Spleen (tissue), 11 donors: ENCODE measurements at regions not wholly inside any gene's neighbourhood (a gene's known extent, or its start where the extent isn't known, plus 50 kb on each side); places are given as distances from the start of the nearest gene placed in this dataset.
"Not testable (repeated sequence)": the region's sequence is repeated elsewhere in the genome, so short reads cannot be mapped to it uniquely, and the experiment has no call there.

Experiments
- DNase-seq: peaks from one replicate; pipeline ENCODE4 v3.0.0-alpha.2; 2020
- H3K27ac ChIP-seq, 8 donors: fragments of 200-600 bp; sonication (generic) in 7 of 8; 1 replicate in 4 of 8; 2 replicates in 4 of 8; pipeline versions ENCODE4 v1.5.0 to v1.8.0; 2016 to 2021; ENCODE audit warnings: inconsistent platforms in 4 of 8, mild to moderate bottlenecking in 4 of 8, moderate library complexity in 1 of 8
- H3K27me3 ChIP-seq, 7 donors: fragments of 200-600 bp; sonication (generic) in 6 of 7; replicated peaks in 1 of 7; 1 replicate in 4 of 7; 2 replicates in 3 of 7; pipeline versions ENCODE4 v1.5.0 to v1.8.0; 2016 to 2021; ENCODE audit warnings: inconsistent platforms in 3 of 7, mild to moderate bottlenecking in 1 of 7
- H3K36me3 ChIP-seq, 6 donors: fragments of 200-600 bp; sonication (generic) in 5 of 6; 1 replicate in 4 of 6; 2 replicates in 2 of 6; pipeline versions ENCODE4 v1.5.0 to v1.8.0; 2016 to 2021; ENCODE audit warnings: inconsistent platforms in 2 of 6
- H3K4me1 ChIP-seq, 6 donors: fragments of 200-600 bp; sonication (generic) in 5 of 6; 1 replicate in 3 of 6; 2 replicates in 3 of 6; pipeline versions ENCODE4 v1.5.0 to v1.8.0; 2016 to 2021; ENCODE audit warnings: inconsistent platforms in 3 of 6
- H3K4me3 ChIP-seq, 8 donors: fragments of 200-600 bp; sonication (generic) in 7 of 8; 1 replicate in 4 of 8; 2 replicates in 4 of 8; pipeline versions ENCODE4 v1.5.0 to v1.8.0; 2016 to 2021; ENCODE audit warnings: inconsistent platforms in 4 of 8, mild to moderate bottlenecking in 4 of 8, moderate library complexity in 2 of 8
- H3K9me3 ChIP-seq, 8 donors: fragments of 200-600 bp; sonication (generic) in 7 of 8; 1 replicate in 4 of 8; 2 replicates in 4 of 8; pipeline versions ENCODE4 v1.5.0 to v1.8.0; 2016 to 2021; ENCODE audit warnings: inconsistent platforms in 4 of 8
- CTCF ChIP-seq, 11 experiments: fragments of 200-600 bp in 7 of 11; fragments of 450-650 bp in 4 of 11; sonication (generic) in 4 of 11; IDR thresholded peaks in 8 of 11; conservative IDR thresholded peaks in 3 of 11; 1 replicate in 7 of 11; 2 replicates in 4 of 11; pipeline versions ENCODE4 v1.4.0 to v1.8.0; 2016 to 2021; ENCODE audit warnings: antibody characterized with exemption in 11 of 11, inconsistent platforms in 4 of 11, mild to moderate bottlenecking in 1 of 11
- POLR2A ChIP-seq, 3 donors: fragments of 450-650 bp; IDR thresholded peaks; one replicate each; pipeline ENCODE4 v1.5.1; 2017; ENCODE audit warnings: antibody characterized with exemption in 3 of 3, mild to moderate bottlenecking in 1 of 3
- POLR2AphosphoS5 ChIP-seq, 3 donors: sonication (generic); formaldehyde crosslinking; IDR thresholded peaks; one replicate each; pipeline ENCODE4 v1.5.1; 2017; ENCODE audit warnings: antibody characterized with exemption in 3 of 3
- WGBS, 5 donors: extraction: QIAGEN DNeasy Blood & Tissue Kit in 3 of 5; methylation state at CpG; one replicate each; pipeline versions ENCODE4 v1.1.5 to v1.1.7; 2013 to 2018; 5-methylcytosine and 5-hydroxymethylcytosine counted together
- intact Hi-C: fragments of 100-400 bp; cut with DNase I; formaldehyde crosslinking; loops from one replicate; pipeline ENCODE4 v1.15.0; 2023; ENCODE audit warnings: low total_unique reads
- donor health status: healthy with polysubstance abuse.
- donor health status: DM: no; HTN: no; CAD: no; lungs with moderate emphysema.
- donor health status: DM: no; HTN: no; CAD: no.
- donor health status: Bipolar disorder and iron deficiency.
- donor health status: healthy.
- donor health status: DM: no; HTN: no; CAD: no.
- donor health status: DM: yes; HTN: yes; CAD: no.

GRCh38 chr18:43982582-43982981 lies 698.1 kb upstream of the SETBP1 start:
- intact Hi-C loops, result no loop called here
- TF ChIP-seq POLR2AphosphoS5 (IDR thresholded peaks at IDR 0.05) (no peak), CTCF (IDR thresholded peaks at IDR 0.05 in 8 of 11, conservative IDR thresholded peaks at IDR 0.05 in 3 of 11) (no peak), POLR2A (IDR thresholded peaks at IDR 0.05) (no peak)
- no peaks in the 10 kb centered on the region for H3K27me3 ChIP-seq
- WGBS, 5 donors, result 86 to 90% (median 90%) methylated on average over 4 of the region's 4 CpGs
- H3K4me1 ChIP-seq, result no peaks in the 10 kb centered on the region
- no peak for DNase-seq
- peaks cover 0 to 4% (median 0%) of the 10 kb centered on the region in 8 donors for H3K9me3 ChIP-seq
- H3K36me3 ChIP-seq, result no peaks in the 10 kb centered on the region
- no peak overlapping the region for H3K27ac ChIP-seq
- H3K4me3 ChIP-seq, result no peak overlapping the region

GRCh38 chr18:43987061-43987460 lies 693.6 kb upstream of the SETBP1 start:
- intact Hi-C loops, H3K4me3 ChIP-seq, H3K27ac ChIP-seq, DNase-seq, H3K4me1 ChIP-seq, H3K36me3 ChIP-seq, H3K27me3 ChIP-seq: not testable (repeated sequence)
- 63 to 84% (median 71%) methylated on average over 4 of the region's 4 CpGs for WGBS, 5 donors
- peaks cover 0 to 21% (median 3%) of the 10 kb centered on the region in 8 donors for H3K9me3 ChIP-seq

- intact Hi-C loops, result no loop called here
- Histone ChIP-seq H3K4me1 (no peaks in the 10 kb centered on the region), H3K27ac (no peak overlapping the region), H3K27me3 (no peaks in the 10 kb centered on the region), H3K9me3 (peaks cover 0 to 16% (median 3%) of the 10 kb centered on the region in 8 donors), H3K4me3 (no peak overlapping the region), H3K36me3 (no peaks in the 10 kb centered on the region)
- WGBS, 5 donors, result 30 to 55% (median 53%) methylated on average over 1 of the region's 1 CpG
- DNase-seq, result no peak
- TF ChIP-seq CTCF (IDR thresholded peaks at IDR 0.05 in 8 of 11, conservative IDR thresholded peaks at IDR 0.05 in 3 of 11) (no peak), POLR2A (IDR thresholded peaks at IDR 0.05) (no peak), POLR2AphosphoS5 (IDR thresholded peaks at IDR 0.05) (no peak)
These were observed 687.9 kb upstream of the SETBP1 start for GRCh38 chr18:43992741-43993140.

GRCh38 chr18:43994381-43994780 lies 686.3 kb upstream of the SETBP1 start:
- no peaks in the 10 kb centered on the region for H3K36me3 ChIP-seq
- H3K27me3 ChIP-seq, result no peaks in the 10 kb centered on the region
- TF ChIP-seq POLR2AphosphoS5 (IDR thresholded peaks at IDR 0.05), result no peak
- no peak for TF ChIP-seq POLR2A (IDR thresholded peaks at IDR 0.05)
- TF ChIP-seq CTCF (IDR thresholded peaks at IDR 0.05 in 8 of 11, conservative IDR thresholded peaks at IDR 0.05 in 3 of 11), result no peak
- peaks cover 0 to 9% (median 0%) of the 10 kb centered on the region in 8 donors for H3K9me3 ChIP-seq
- H3K4me1 ChIP-seq, result no peaks in the 10 kb centered on the region
- intact Hi-C loops, result no loop called here
- 76 to 83% (median 79%) methylated on average over 4 of the region's 4 CpGs for WGBS, 5 donors
- no peak for DNase-seq
- H3K27ac ChIP-seq, result no peak overlapping the region
- no peak overlapping the region for H3K4me3 ChIP-seq

GRCh38 chr18:44013871-44014270 lies 666.8 kb upstream of the SETBP1 start:
- intact Hi-C loops, result no loop called here
- Histone ChIP-seq H3K9me3 (no peaks in the 10 kb centered on the region), H3K27me3 (no peaks in the 10 kb centered on the region), H3K27ac (no peak overlapping the region), H3K4me1 (no peaks in the 10 kb centered on the region), H3K4me3 (no peak overlapping the region), H3K36me3 (no peaks in the 10 kb centered on the region)
- 75 to 89% (median 81%) methylated on average over 2 of the region's 2 CpGs for WGBS, 5 donors
- no peak for DNase-seq
- no peak for TF ChIP-seq POLR2A (IDR thresholded peaks at IDR 0.05)
- no peak for TF ChIP-seq POLR2AphosphoS5 (IDR thresholded peaks at IDR 0.05)
- TF ChIP-seq CTCF (IDR thresholded peaks at IDR 0.05 in 8 of 11, conservative IDR thresholded peaks at IDR 0.05 in 3 of 11), result no peak
